Endodermal cell (in vitro differentiated cells): ENCODE measurements at regions not wholly inside any gene's neighbourhood (a gene's known extent, or its start where the extent isn't known, plus 50 kb on each side); places are given as distances from the start of the nearest gene placed in this dataset.

Source experiments
- DNase-seq: peaks from one replicate; pipeline ENCODE4 v3.0.0-alpha.2; 2017
- H3K27ac ChIP-seq: 2 replicates; pipeline ENCODE4 v1.5.1; 2013; ENCODE audit warnings: mild to moderate bottlenecking, low read depth, low read length, moderate library complexity
- H3K27me3 ChIP-seq: 2 replicates; pipeline ENCODE4 v1.6.1; 2013; ENCODE audit warnings: mild to moderate bottlenecking, low read length, moderate library complexity; ENCODE audit not compliant: insufficient read depth, control insufficient read depth, poor library complexity, severe bottlenecking
- H3K36me3 ChIP-seq: 2 replicates; pipeline ENCODE4 v1.7.0; 2013; ENCODE audit warnings: mild to moderate bottlenecking, low read length, moderate library complexity; ENCODE audit not compliant: control insufficient read depth, insufficient read depth
- H3K4me1 ChIP-seq: one replicate; pipeline ENCODE4 v1.7.0; 2013; ENCODE audit warnings: low read length; ENCODE audit not compliant: control insufficient read depth, insufficient read depth
- H3K4me3 ChIP-seq: 2 replicates; pipeline ENCODE4 v1.5.1; 2013; ENCODE audit warnings: mild to moderate bottlenecking, low read length, moderate library complexity
- H3K9ac ChIP-seq: 2 replicates; pipeline ENCODE4 v1.6.1; 2013; ENCODE audit warnings: mild to moderate bottlenecking, low read length, moderate library complexity; ENCODE audit not compliant: poor library complexity, severe bottlenecking; ENCODE audit errors: extremely low read depth
- H3K9me3 ChIP-seq: 2 replicates; pipeline ENCODE4 v1.6.1; 2013; ENCODE audit warnings: mild to moderate bottlenecking, low read length, moderate library complexity; ENCODE audit not compliant: control insufficient read depth
- H3K27ac Mint-ChIP-seq: 2 replicates; pipeline ENCODE4 v1.8.0; 2020; ENCODE audit warnings: mixed read lengths
- H3K27me3 Mint-ChIP-seq: 2 replicates; pipeline ENCODE4 v1.8.0; 2021; ENCODE audit warnings: mild to moderate bottlenecking, mixed read lengths; ENCODE audit not compliant: insufficient read depth
- H3K36me3 Mint-ChIP-seq: 2 replicates; pipeline ENCODE4 v1.8.0; 2020; ENCODE audit warnings: low read depth, mixed read lengths
- H3K4me1 Mint-ChIP-seq: 2 replicates; pipeline ENCODE4 v1.8.0; 2020; ENCODE audit warnings: mixed read lengths
- H3K4me3 Mint-ChIP-seq: 2 replicates; pipeline ENCODE4 v1.8.0; 2020; ENCODE audit warnings: mild to moderate bottlenecking, moderate library complexity, mixed read lengths
- H3K9me3 Mint-ChIP-seq: 2 replicates; pipeline ENCODE4 v1.8.0; 2020; ENCODE audit warnings: mild to moderate bottlenecking, mixed read lengths
- CTCF ChIP-seq: fragments of 200-600 bp; sonication (generic); conservative IDR thresholded peaks from 2 replicates; pipeline ENCODE4 v1.5.0; 2021; ENCODE audit warnings: antibody characterized with exemption, mild to moderate bottlenecking
- WGBS, 2 experiments: methylation state at CpG; one replicate each; pipeline versions ENCODE4 v1.1.5 to v1.1.7; 2013; ENCODE audit warnings: missing lambda C conversion rate in 2 of 2, mixed read lengths in 1 of 2; ENCODE audit not compliant: insufficient coverage in 1 of 2, insufficient read length in 1 of 2; 5-methylcytosine and 5-hydroxymethylcytosine counted together

- Histone ChIP-seq H3K9ac (no peak overlapping the region), H3K4me1 (peaks cover 5% of the 10 kb centered on the region), H3K9me3 (peaks cover 8% of the 10 kb centered on the region), H3K27ac (no peak overlapping the region), H3K27me3 (no peaks in the 10 kb centered on the region), H3K4me3 (no peak overlapping the region), H3K36me3 (no peaks in the 10 kb centered on the region)
- Mint-ChIP-seq H3K4me3 (no peak overlapping the region), H3K36me3 (no peaks in the 10 kb centered on the region), H3K4me1 (peaks cover 36% of the 10 kb centered on the region), H3K27ac (no peak overlapping the region), H3K9me3 (peaks cover 3% of the 10 kb centered on the region), H3K27me3 (peaks cover 12% of the 10 kb centered on the region)
- DNase-seq: peak; percentile 41
- TF ChIP-seq CTCF: no peak
- 91% methylated on average over 5 to 6 of the region's 6 CpGs for WGBS, 2 experiments
Observed at GRCh38 chr2:16257322-16258028, 317.1 kb downstream of the MYCN start.

- Histone ChIP-seq H3K36me3 (no peaks in the 10 kb centered on the region), H3K9me3 (peaks cover 8% of the 10 kb centered on the region), H3K27me3 (no peaks in the 10 kb centered on the region), H3K9ac (no peak overlapping the region), H3K27ac (no peak overlapping the region), H3K4me1 (peaks cover 5% of the 10 kb centered on the region), H3K4me3 (no peak overlapping the region)
- TF ChIP-seq CTCF: no peak
- H3K27me3 Mint-ChIP-seq: peaks cover 9% of the 10 kb centered on the region
- no peak overlapping the region for H3K4me3 Mint-ChIP-seq
- peaks cover 3% of the 10 kb centered on the region for H3K9me3 Mint-ChIP-seq
- WGBS, 2 experiments: 94 to 100% methylated on average over 4 to 6 of the region's 6 CpGs
- peaks cover 41% of the 10 kb centered on the region for H3K4me1 Mint-ChIP-seq
- H3K36me3 Mint-ChIP-seq: no peaks in the 10 kb centered on the region
- peak; percentile 22 for DNase-seq
- H3K27ac Mint-ChIP-seq: no peak overlapping the region
Observed at GRCh38 chr2:16256601-16257321, 316.4 kb downstream of the MYCN start.

GRCh38 chr2:16255120-16255519, 314.8 kb downstream of the MYCN start:
- Histone ChIP-seq H3K9me3 (peaks cover 8% of the 10 kb centered on the region), H3K27me3 (peaks cover under 1% of the 10 kb centered on the region), H3K4me3 (no peak overlapping the region), H3K36me3 (no peaks in the 10 kb centered on the region), H3K9ac (no peak overlapping the region), H3K27ac (no peak overlapping the region), H3K4me1 (peaks cover 5% of the 10 kb centered on the region)
- Mint-ChIP-seq H3K4me3 (no peak overlapping the region), H3K27me3 (peaks cover 12% of the 10 kb centered on the region), H3K27ac (no peak overlapping the region), H3K36me3 (no peaks in the 10 kb centered on the region), H3K9me3 (peaks cover 3% of the 10 kb centered on the region), H3K4me1 (peaks cover 39% of the 10 kb centered on the region)
- WGBS, 2 experiments: 100% methylated on average over 4 of the region's 4 CpGs; no CpG with 5 or more reads in 1 of the 2 experiments
- TF ChIP-seq CTCF: no peak
- DNase-seq: peak; percentile 1
